ENCODE measurements at regions not wholly inside any gene's neighbourhood (a gene's known extent, or its start where the extent isn't known, plus 50 kb on each side); places are given as distances from the start of the nearest gene placed in this dataset.

GRCh38 chr3:70712449-70713082, 400.1 kb upstream of the MDFIC2 start:
- TF ChIP-seq ETV5 (CRISPR knock-in tag; IDR thresholded peaks at IDR 0.05; ENCODE audit: low read depth) (no peak), E2F4 (CRISPR knock-in tag; IDR thresholded peaks at IDR 0.05; ENCODE audit: low read depth) (no peak), FOXK2 (conservative IDR thresholded peaks at IDR 0.05 in 1 of 2, IDR thresholded peaks at IDR 0.05 in 1 of 2; ENCODE audit: low read depth in 2 of 2) (no peak), ZNF280B (CRISPR knock-in tag; IDR thresholded peaks at IDR 0.05) (no peak), EP300 (IDR thresholded peaks at IDR 0.05; ENCODE audit: low read length) (no peak), TBP (optimal IDR thresholded peaks at IDR 0.05; ENCODE audit: low read depth, low read length) (no peak)
